K562 (cell line): ENCODE measurements at regions not wholly inside any gene's neighbourhood (a gene's known extent, or its start where the extent isn't known, plus 50 kb on each side); places are given as distances from the start of the nearest gene placed in this dataset.

Experiments
- ATAC-seq: fragments of 200-7000 bp; cut with Tn5 transposase; 3 replicates; pipeline ENCODE4 v1.9.1; 2020; ENCODE audit warnings: moderate library complexity
- BruUV-seq: library from RNA; stranded (reverse); fragments of 400-500 nt; replicated peaks from 2 replicates; lab custom pipeline; 2021; lab: Mats Ljungman, UMichigan
- CTCF ChIA-PET: fragments of 300-600 bp; formaldehyde crosslinking; extraction: SDS; loops from one replicate; lab custom pipeline; 2021; ENCODE audit warnings: low intra/inter-chr PET ratio; lab: Yijun Ruan, JAX
- POLR2A ChIA-PET: fragments of 300-600, 350-650 bp; sonication (Branson Sonifier 250); formaldehyde crosslinking; extraction: SDS; loops from one replicate; lab custom pipeline; 2021; ENCODE audit warnings: antibody characterized with exemption, inconsistent platforms; lab: Yijun Ruan, JAX
- DNase-seq, 4 experiments: peaks; one replicate each; pipeline versions ENCODE4 v3.0.0 to v3.0.0-alpha.2; 2011 to 2018; ENCODE audit warnings: low spot score in 3 of 4, mixed read lengths in 3 of 4; ENCODE audit errors: extremely low read depth in 1 of 4
- FAIRE-seq: peaks from 2 replicates; lab custom pipeline; 2011; peaks lifted over from hg19 to GRCh38; lab: Jason Lieb, UNC
- H2AFZ ChIP-seq: 2 replicates; pipeline ENCODE4 v1.6.0; 2011; ENCODE audit warnings: low read depth, low read length, control low read depth, inconsistent platforms
- H3K27ac ChIP-seq: fragments of 200-600 bp; 3 replicates; pipeline ENCODE4 v1.8.0; 2011; ENCODE audit warnings: low read depth, mild to moderate bottlenecking, control low read depth, inconsistent platforms, low read length, moderate library complexity, mixed read lengths; ENCODE audit errors: extremely low read depth
- H3K27me3 ChIP-seq, 2 experiments: fragments of 300-600 bp in 1 of 2; 2 replicates in 1 of 2; 3 replicates in 1 of 2; pipeline versions ENCODE4 v1.6.0 to v1.8.0; 2011; ENCODE audit warnings: inconsistent platforms in 2 of 2, low read length in 2 of 2, mild to moderate bottlenecking in 1 of 2, mixed read lengths in 1 of 2, moderate library complexity in 1 of 2; ENCODE audit not compliant: control insufficient read depth in 2 of 2, insufficient read depth in 2 of 2
- H3K36me3 ChIP-seq: fragments of 300-600 bp; 3 replicates; pipeline ENCODE4 v1.8.0; 2011; ENCODE audit warnings: mild to moderate bottlenecking, low read length, inconsistent platforms; ENCODE audit not compliant: control insufficient read depth, insufficient read depth
- H3K4me1 ChIP-seq, 2 experiments: fragments of 200-600 bp in 1 of 2; replicated peaks in 1 of 2; 2 replicates in 1 of 2; 3 replicates in 1 of 2; pipeline versions ENCODE4 v1.5.1 to v1.8.0; 2011; ENCODE audit warnings: inconsistent platforms in 2 of 2, low read length in 2 of 2, mild to moderate bottlenecking in 1 of 2, mixed read lengths in 1 of 2, moderate library complexity in 1 of 2; ENCODE audit not compliant: control insufficient read depth in 2 of 2, insufficient read depth in 2 of 2
- H3K4me2 ChIP-seq: 2 replicates; pipeline ENCODE4 v1.6.1; 2011; ENCODE audit warnings: low read length, control low read depth, inconsistent platforms, mixed read lengths; ENCODE audit not compliant: insufficient read depth
- H3K4me3 ChIP-seq: fragments of 200-600 bp; sonication (generic), shearing (Covaris generic); 2 replicates; pipeline ENCODE4 v1.5.1; 2016; ENCODE audit warnings: control low read depth, inconsistent platforms
- H3K79me2 ChIP-seq: fragments of 200-600 bp; 3 replicates; pipeline ENCODE4 v1.8.0; 2011; ENCODE audit warnings: low read length, inconsistent platforms; ENCODE audit not compliant: control insufficient read depth, insufficient read depth
- H3K9ac ChIP-seq, 2 experiments: 2 replicates each; pipeline versions ENCODE4 v1.6.0 to v1.6.1; 2011; ENCODE audit warnings: low read depth in 2 of 2, low read length in 2 of 2, control low read depth in 1 of 2, inconsistent platforms in 1 of 2, mild to moderate bottlenecking in 1 of 2, mixed read lengths in 1 of 2; ENCODE audit not compliant: insufficient read depth in 1 of 2
- H3K9me1 ChIP-seq: one replicate; pipeline ENCODE4 v1.6.0; 2011; ENCODE audit warnings: inconsistent platforms, mild to moderate bottlenecking, low read length, moderate library complexity; ENCODE audit not compliant: control insufficient read depth, insufficient read depth
- H3K9me3 ChIP-seq: replicated peaks from 2 replicates; pipeline ENCODE4 v1.5.1; 2011; ENCODE audit warnings: low read depth, low read length, inconsistent platforms; ENCODE audit not compliant: control insufficient read depth, insufficient read depth
- H4K20me1 ChIP-seq: replicated peaks from 2 replicates; pipeline ENCODE4 v1.6.1; 2011; ENCODE audit warnings: low read length, inconsistent platforms, mixed read lengths; ENCODE audit not compliant: control insufficient read depth, insufficient read depth
- KAT8 ChIP-seq: fragments of 450-650 bp; IDR thresholded peaks from 2 replicates; pipeline ENCODE4 v1.6.1; 2016; ENCODE audit warnings: low read depth, mild to moderate bottlenecking
- NFIX ChIP-seq: fragments of 250-450 bp; sonication (Bioruptor Pico); IDR thresholded peaks from 2 replicates; pipeline ENCODE4 v1.4.0; 2020; ENCODE audit warnings: low read depth, mild to moderate bottlenecking, moderate library complexity
- PRPF4 ChIP-seq: fragments of 200-400 bp; formaldehyde crosslinking; IDR thresholded peaks from one replicate; pipeline ENCODE4 v1.6.1; 2017; ENCODE audit warnings: low read length, low read depth, mild to moderate bottlenecking; ENCODE audit not compliant: insufficient read depth, poor library complexity, severe bottlenecking
- RBFOX2 ChIP-seq: fragments of 200-400 bp; formaldehyde crosslinking; IDR thresholded peaks from 2 replicates; pipeline ENCODE4 v1.6.1; 2017; ENCODE audit warnings: low read depth, mild to moderate bottlenecking, low read length, moderate library complexity
- SRSF9 ChIP-seq: fragments of 200-400 bp; formaldehyde crosslinking; IDR thresholded peaks from 2 replicates; pipeline ENCODE4 v1.6.1; 2017; ENCODE audit warnings: low read depth, low read length, borderline replicate concordance
- STAT5A ChIP-seq: IDR thresholded peaks from 2 replicates; pipeline ENCODE4 v1.6.1; 2012; ENCODE audit warnings: low read length, inconsistent platforms, borderline replicate concordance
- ZBTB40 ChIP-seq, 2 experiments: fragments of 450-650 bp in 1 of 2; sonication (generic) in 1 of 2; formaldehyde crosslinking in 1 of 2; IDR thresholded peaks; 2 replicates each; pipeline versions ENCODE4 v1.7.1 to v1.9.0; 2016 to 2022; ENCODE audit warnings: inconsistent platforms in 1 of 2, mild to moderate bottlenecking in 1 of 2, missing genetic modification reagents in 1 of 2
- WGBS: fragments of 100-300 bp; shearing (Covaris generic); methylation state at CpG from one replicate; pipeline ENCODE4 v1.1.6; 2016; ENCODE audit warnings: low coverage, mixed read lengths; ENCODE audit not compliant: insufficient coverage; ENCODE audit errors: missing lambda C conversion rate; 5-methylcytosine and 5-hydroxymethylcytosine counted together
- in situ Hi-C: fragments of 300-500 bp; cut with MboI; formaldehyde crosslinking; loops from 4 replicates; pipeline ENCODE4 v1.15.0; 2018; ENCODE audit warnings: inconsistent platforms, mixed read lengths
- intact Hi-C: fragments of 100-400 bp; cut with micrococcal nuclease; formaldehyde crosslinking; loops from 2 replicates; pipeline ENCODE4 v1.14.2; 2022
- TF ChIP-seq, protein P1 (sequence below): fragments of 250-450 bp; sonication (Bioruptor Pico); IDR thresholded peaks from 2 replicates; pipeline ENCODE4 v1.5.0; 2021

DNA sequence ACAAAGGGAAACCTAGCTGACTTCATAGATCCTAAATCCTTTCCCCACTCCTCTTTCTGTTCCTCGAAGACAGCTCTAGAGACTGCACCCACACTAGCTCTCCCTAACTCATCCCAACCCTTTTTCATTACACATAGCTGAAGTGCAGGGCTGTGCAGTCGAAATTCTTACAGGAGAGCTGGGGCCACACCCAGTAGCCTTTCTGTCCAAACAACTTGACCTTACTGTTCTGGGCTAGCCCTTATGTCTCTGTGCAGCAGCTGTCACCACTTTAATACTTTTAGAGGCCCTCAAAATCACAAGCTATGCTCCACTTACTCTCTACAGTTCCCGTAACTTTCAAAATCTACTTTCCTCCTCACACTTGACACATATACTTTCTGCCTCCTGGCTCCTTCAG lies 666.1 kb upstream of the PKDCC start:
- WGBS = 0% methylated on average over 3 of the region's 3 CpGs
- in situ Hi-C loops = no loop called here

GRCh38 chr2:41387519-41387918 lies 660.3 kb upstream of the PKDCC start:
- H3K4me3 ChIP-seq = no peak overlapping the region
- no peak for ATAC-seq
- H3K4me2 ChIP-seq = no peak overlapping the region
- BruUV-seq = no TSS peak
- no peak for DNase-seq
- H3K9me3 ChIP-seq = no peaks in the 10 kb centered on the region
- no peak overlapping the region for H2AFZ ChIP-seq
- H3K27ac ChIP-seq = no peak overlapping the region
- no peak overlapping the region for H3K9ac ChIP-seq
- no peaks in the 10 kb centered on the region for H3K27me3 ChIP-seq
- H3K36me3 ChIP-seq = no peaks in the 10 kb centered on the region
- ChIA-PET POLR2A (no interaction called here), CTCF (no interaction called here)
- H3K9me1 ChIP-seq = no peaks in the 10 kb centered on the region
- 3% methylated on average over 2 of the region's 2 CpGs for WGBS
- no peak for FAIRE-seq
- intact Hi-C loops = no loop called here
- H3K4me1 ChIP-seq = no peaks in the 10 kb centered on the region
- no peaks in the 10 kb centered on the region for H4K20me1 ChIP-seq
- no peaks in the 10 kb centered on the region for H3K79me2 ChIP-seq
- in situ Hi-C loops = no loop called here
- no peak for TF ChIP-seq STAT5A
- TF ChIP-seq ZBTB40 (IDR thresholded peaks at IDR 0.05) = no peak
- TF ChIP-seq ZBTB40 (CRISPR knock-in tag; IDR thresholded peaks at IDR 0.05) = no peak
- TF ChIP-seq, protein P1, sequence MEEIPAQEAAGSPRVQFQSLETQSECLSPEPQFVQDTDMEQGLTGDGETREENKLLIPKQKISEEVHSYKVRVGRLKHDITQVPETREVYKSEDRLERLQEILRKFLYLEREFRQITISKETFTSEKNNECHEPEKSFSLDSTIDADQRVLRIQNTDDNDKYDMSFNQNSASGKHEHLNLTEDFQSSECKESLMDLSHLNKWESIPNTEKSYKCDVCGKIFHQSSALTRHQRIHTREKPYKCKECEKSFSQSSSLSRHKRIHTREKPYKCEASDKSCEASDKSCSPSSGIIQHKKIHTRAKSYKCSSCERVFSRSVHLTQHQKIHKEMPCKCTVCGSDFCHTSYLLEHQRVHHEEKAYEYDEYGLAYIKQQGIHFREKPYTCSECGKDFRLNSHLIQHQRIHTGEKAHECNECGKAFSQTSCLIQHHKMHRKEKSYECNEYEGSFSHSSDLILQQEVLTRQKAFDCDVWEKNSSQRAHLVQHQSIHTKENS = no peak
- TF ChIP-seq KAT8 = no peak

More for the DNA sequence above, 666.1 kb upstream of the PKDCC start:
- H3K79me2 ChIP-seq = no peaks in the 10 kb centered on the region; the same call in 2 of the 3 replicates
- no peak overlapping the region for H2AFZ ChIP-seq
- ATAC-seq = no peak
- ChIA-PET CTCF (no interaction called here), POLR2A (no interaction called here)
- H3K4me2 ChIP-seq = no peak overlapping the region
- no peaks in the 10 kb centered on the region for H4K20me1 ChIP-seq
- no peak overlapping the region for H3K9ac ChIP-seq
- H3K36me3 ChIP-seq = no peaks in the 10 kb centered on the region
- H3K27me3 ChIP-seq = no peaks in the 10 kb centered on the region
- H3K4me1 ChIP-seq = no peaks in the 10 kb centered on the region
- intact Hi-C loops = no loop called here
- DNase-seq = no peak
- H3K9me3 ChIP-seq = no peaks in the 10 kb centered on the region
- H3K27ac ChIP-seq = no peak overlapping the region
- no TSS peak for BruUV-seq
- no peaks in the 10 kb centered on the region for H3K9me1 ChIP-seq
- no peak for FAIRE-seq
- no peak overlapping the region for H3K4me3 ChIP-seq
- no peak for TF ChIP-seq SRSF9
- TF ChIP-seq NFIX (CRISPR knock-in tag) = no peak
- no peak for TF ChIP-seq PRPF4
- no peak for TF ChIP-seq RBFOX2
